ENCODE measurements at regions not wholly inside any gene's neighbourhood (a gene's known extent, or its start where the extent isn't known, plus 50 kb on each side); places are given as distances from the start of the nearest gene placed in this dataset.

DNA sequence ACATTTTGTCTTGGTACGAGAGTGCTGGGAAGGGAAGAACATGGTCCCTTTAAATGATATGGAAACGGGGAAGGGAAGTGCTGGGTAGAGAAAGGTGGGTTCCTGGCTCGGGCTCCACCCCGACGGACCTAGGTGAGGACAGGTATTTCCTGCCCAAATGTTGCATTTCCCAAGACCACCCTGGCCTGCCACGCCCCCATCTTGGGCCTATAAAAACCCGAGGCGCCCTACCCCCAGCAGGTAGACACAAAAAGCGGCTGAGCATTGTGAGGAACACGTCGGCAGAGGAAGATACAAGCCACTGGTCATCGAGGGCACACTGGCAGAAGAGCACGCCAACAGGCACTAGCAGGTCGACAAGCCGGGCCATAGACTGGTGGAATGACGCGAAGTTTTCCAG is 99.4 kb downstream of the AASDHPPT start:
- TF ChIP-seq, protein P1, sequence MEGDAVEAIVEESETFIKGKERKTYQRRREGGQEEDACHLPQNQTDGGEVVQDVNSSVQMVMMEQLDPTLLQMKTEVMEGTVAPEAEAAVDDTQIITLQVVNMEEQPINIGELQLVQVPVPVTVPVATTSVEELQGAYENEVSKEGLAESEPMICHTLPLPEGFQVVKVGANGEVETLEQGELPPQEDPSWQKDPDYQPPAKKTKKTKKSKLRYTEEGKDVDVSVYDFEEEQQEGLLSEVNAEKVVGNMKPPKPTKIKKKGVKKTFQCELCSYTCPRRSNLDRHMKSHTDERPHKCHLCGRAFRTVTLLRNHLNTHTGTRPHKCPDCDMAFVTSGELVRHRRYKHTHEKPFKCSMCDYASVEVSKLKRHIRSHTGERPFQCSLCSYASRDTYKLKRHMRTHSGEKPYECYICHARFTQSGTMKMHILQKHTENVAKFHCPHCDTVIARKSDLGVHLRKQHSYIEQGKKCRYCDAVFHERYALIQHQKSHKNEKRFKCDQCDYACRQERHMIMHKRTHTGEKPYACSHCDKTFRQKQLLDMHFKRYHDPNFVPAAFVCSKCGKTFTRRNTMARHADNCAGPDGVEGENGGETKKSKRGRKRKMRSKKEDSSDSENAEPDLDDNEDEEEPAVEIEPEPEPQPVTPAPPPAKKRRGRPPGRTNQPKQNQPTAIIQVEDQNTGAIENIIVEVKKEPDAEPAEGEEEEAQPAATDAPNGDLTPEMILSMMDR (IDR thresholded peaks at IDR 0.05), result no peak
- no peak overlapping the region for H3K4me3 Mint-ChIP-seq

DNA sequence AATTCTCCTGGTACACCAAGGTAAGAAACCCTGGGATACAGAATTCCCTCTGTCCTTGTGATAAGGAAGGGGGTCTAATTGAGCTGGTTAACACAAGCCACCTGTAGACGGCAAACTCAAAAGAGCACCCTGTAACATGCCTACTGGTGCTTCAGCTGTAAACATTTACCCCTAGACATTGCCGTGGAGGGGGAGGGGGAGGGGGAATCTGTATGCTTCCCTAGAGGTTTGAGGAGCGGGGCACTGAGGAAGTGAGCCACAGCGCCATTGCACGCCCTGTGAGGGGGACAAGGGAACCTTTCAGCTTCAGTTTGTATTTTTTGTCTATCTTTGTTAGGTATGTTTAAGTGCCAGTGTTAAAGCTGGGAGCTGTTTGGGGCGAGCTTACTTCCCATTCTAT is 99.8 kb downstream of the AASDHPPT start:
- intact Hi-C loops (cut with micrococcal nuclease), result no loop called here
- Mint-ChIP-seq H3K36me3 (no peaks in the 10 kb centered on the region), H3K4me3 (no peak overlapping the region), H3K27ac (no peak overlapping the region), H3K27me3 (ENCODE audit: low read depth in 3 of 3) (peaks cover 0 to 2% (median 2%) of the 10 kb centered on the region in 3 donors), H3K9me3 (peaks cover 0 to 20% (median 10%) of the 10 kb centered on the region in 7 donors), H3K4me1 (no peaks in the 10 kb centered on the region)
- H3K27me3 ChIP-seq (ENCODE audit: control insufficient read depth in 2 of 2, insufficient read depth in 2 of 2, low read length in 2 of 2), result no peaks in the 10 kb centered on the region
- DNase-seq, result no peak
- no peaks in the 10 kb centered on the region for H4K20me1 ChIP-seq (ENCODE audit: insufficient read depth, low read length)
- H3K27ac ChIP-seq (ENCODE audit: low read depth in 1 of 2, low read length in 2 of 2), result no peak overlapping the region
- H3K4me3 ChIP-seq (replicated peaks in 1 of 3; ENCODE audit: low read depth in 2 of 3, low read length in 3 of 3), result no peak overlapping the region
- H3K79me2 ChIP-seq (ENCODE audit: insufficient read depth, low read length), result no peaks in the 10 kb centered on the region
- no peaks in the 10 kb centered on the region for H3K4me1 ChIP-seq (ENCODE audit: control insufficient read depth in 1 of 2, insufficient read depth in 2 of 2, low read length in 2 of 2)
- H3K4me2 ChIP-seq (replicated peaks; ENCODE audit: extremely low read depth, low read length, poor library complexity, severe bottlenecking), result no peak overlapping the region
- no peak overlapping the region for H2AFZ ChIP-seq (ENCODE audit: insufficient read depth, low read depth, low read length, poor library complexity, severe bottlenecking)
- 57% methylated on average over 3 of the region's 6 CpGs for WGBS (ENCODE audit: insufficient coverage)
- no peaks in the 10 kb centered on the region for H3K36me3 ChIP-seq (replicated peaks in 1 of 2; ENCODE audit: control insufficient read depth in 1 of 2, insufficient read depth in 2 of 2, low read length in 2 of 2)
- no peak overlapping the region for H3K9ac ChIP-seq (ENCODE audit: insufficient read depth, low read length, poor library complexity, severe bottlenecking)
- peaks cover 3 to 9% of the 10 kb centered on the region in 2 donors for H3K9me3 ChIP-seq (replicated peaks in 1 of 2; ENCODE audit: control insufficient read depth in 1 of 2, insufficient read depth in 1 of 2, low read length in 2 of 2)
- TF ChIP-seq, protein P1 (IDR thresholded peaks at IDR 0.05), result no peak

More for the DNA sequence above, 99.4 kb downstream of the AASDHPPT start:
- Histone ChIP-seq H3K79me2 (ENCODE audit: insufficient read depth, low read length) (no peaks in the 10 kb centered on the region), H3K9ac (ENCODE audit: insufficient read depth, low read length, poor library complexity, severe bottlenecking) (no peak overlapping the region), H3K4me3 (replicated peaks in 1 of 3; ENCODE audit: low read depth in 2 of 3, low read length in 3 of 3) (no peak overlapping the region), H3K36me3 (replicated peaks in 1 of 2; ENCODE audit: control insufficient read depth in 1 of 2, insufficient read depth in 2 of 2, low read length in 2 of 2) (no peaks in the 10 kb centered on the region), H3K9me3 (replicated peaks in 1 of 2; ENCODE audit: control insufficient read depth in 1 of 2, insufficient read depth in 1 of 2, low read length in 2 of 2) (peaks cover 3 to 9% of the 10 kb centered on the region in 2 donors), H2AFZ (ENCODE audit: insufficient read depth, low read depth, low read length, poor library complexity, severe bottlenecking) (no peak overlapping the region), H3K4me1 (ENCODE audit: control insufficient read depth in 1 of 2, insufficient read depth in 2 of 2, low read length in 2 of 2) (no peaks in the 10 kb centered on the region), H3K27me3 (ENCODE audit: control insufficient read depth in 2 of 2, insufficient read depth in 2 of 2, low read length in 2 of 2) (no peaks in the 10 kb centered on the region), H4K20me1 (ENCODE audit: insufficient read depth, low read length) (no peaks in the 10 kb centered on the region), H3K4me2 (replicated peaks; ENCODE audit: extremely low read depth, low read length, poor library complexity, severe bottlenecking) (no peak overlapping the region), H3K27ac (ENCODE audit: low read depth in 1 of 2, low read length in 2 of 2) (no peak overlapping the region)
- peaks cover 0 to 2% (median 2%) of the 10 kb centered on the region in 3 donors for H3K27me3 Mint-ChIP-seq (ENCODE audit: low read depth in 3 of 3)
- H3K36me3 Mint-ChIP-seq, result no peaks in the 10 kb centered on the region
- intact Hi-C loops (cut with micrococcal nuclease), result no loop called here
- no peak for DNase-seq
- 95% methylated on average over 15 of the region's 17 CpGs for WGBS (ENCODE audit: insufficient coverage)
- H3K27ac Mint-ChIP-seq, result no peak overlapping the region
- H3K4me1 Mint-ChIP-seq, result no peaks in the 10 kb centered on the region
- H3K9me3 Mint-ChIP-seq, result peaks cover 0 to 20% (median 10%) of the 10 kb centered on the region in 7 donors
